IMR-90 (cell line): ENCODE measurements at regions not wholly inside any gene's neighbourhood (a gene's known extent, or its start where the extent isn't known, plus 50 kb on each side); places are given as distances from the start of the nearest gene placed in this dataset.

Experiments
- ATAC-seq: fragments of 200-7000 bp; cut with Tn5 transposase; 2 replicates; pipeline ENCODE4 v1.9.1; 2020; ENCODE audit warnings: low read depth, mild to moderate bottlenecking, moderate library complexity
- BruUV-seq: library from RNA; stranded (reverse); fragments of 400-500 nt; replicated peaks from 2 replicates; lab custom pipeline; 2021; lab: Mats Ljungman, UMichigan
- CTCF ChIA-PET: fragments of 300-600 bp; formaldehyde crosslinking; extraction: SDS; loops from one replicate; lab custom pipeline; 2021; ENCODE audit warnings: antibody characterized with exemption; lab: Yijun Ruan, JAX
- POLR2A ChIA-PET: fragments of 300-600 bp; sonication (Branson Sonifier 250); formaldehyde crosslinking; loops from one replicate; lab custom pipeline; 2022; ENCODE audit warnings: antibody characterized with exemption; ENCODE audit not compliant: unreplicated experiment; lab: Charles Lee
- DNase-seq: peaks from one replicate; pipeline ENCODE4 v3.0.0; 2013
- H2AFZ ChIP-seq: replicated peaks from 2 replicates; pipeline ENCODE3; 2013; ENCODE audit warnings: low read length, mild to moderate bottlenecking; ENCODE audit not compliant: poor library complexity
- H2AK5ac ChIP-seq: 2 replicates; pipeline ENCODE4 v1.6.1; 2013; ENCODE audit warnings: low read depth, low read length, inconsistent platforms
- H2AK9ac ChIP-seq: replicated peaks from 2 replicates; pipeline ENCODE3; 2013; ENCODE audit warnings: mild to moderate bottlenecking, low read depth, low read length, moderate library complexity; ENCODE audit not compliant: poor library complexity
- H2BK120ac ChIP-seq: 2 replicates; pipeline ENCODE4 v1.6.1; 2013; ENCODE audit warnings: low read depth, low read length, inconsistent platforms
- H2BK15ac ChIP-seq: 3 replicates; pipeline ENCODE4 v1.6.1; 2013; ENCODE audit warnings: low read depth, low read length, inconsistent platforms
- H2BK20ac ChIP-seq: 2 replicates; pipeline ENCODE4 v1.6.1; 2013; ENCODE audit warnings: low read depth, mild to moderate bottlenecking, inconsistent platforms, low read length, moderate library complexity
- H2BK5ac ChIP-seq: 2 replicates; pipeline ENCODE4 v1.6.1; 2013; ENCODE audit warnings: mild to moderate bottlenecking, low read depth, low read length, inconsistent platforms; ENCODE audit not compliant: poor library complexity, severe bottlenecking
- H3K14ac ChIP-seq: replicated peaks from 2 replicates; pipeline ENCODE4 v1.6.1; 2013; ENCODE audit warnings: low read depth, low read length, inconsistent platforms
- H3K18ac ChIP-seq: 2 replicates; pipeline ENCODE4 v1.6.1; 2013; ENCODE audit warnings: low read depth, low read length, control low read depth
- H3K23ac ChIP-seq: 2 replicates; pipeline ENCODE4 v1.6.1; 2013; ENCODE audit warnings: low read depth, low read length, inconsistent platforms
- H3K27ac ChIP-seq: 2 replicates; pipeline ENCODE4 v1.5.1; 2013; ENCODE audit warnings: mild to moderate bottlenecking, control low read depth, low read length; ENCODE audit not compliant: insufficient read depth
- H3K27me3 ChIP-seq: 2 replicates; pipeline ENCODE4 v1.6.1; 2013; ENCODE audit warnings: low read length; ENCODE audit not compliant: control insufficient read depth, insufficient read depth
- H3K36me3 ChIP-seq: 2 replicates; pipeline ENCODE4 v1.6.1; 2013; ENCODE audit warnings: low read length, mixed read lengths; ENCODE audit not compliant: control insufficient read depth, insufficient read depth
- H3K4ac ChIP-seq: 2 replicates; pipeline ENCODE4 v1.6.1; 2013; ENCODE audit warnings: low read depth, low read length, inconsistent platforms
- H3K4me1 ChIP-seq: 2 replicates; pipeline ENCODE4 v1.6.1; 2013; ENCODE audit warnings: low read length, mixed read lengths; ENCODE audit not compliant: control insufficient read depth, insufficient read depth
- H3K4me2 ChIP-seq: 2 replicates; pipeline ENCODE4 v1.6.1; 2013; ENCODE audit warnings: low read depth, mild to moderate bottlenecking, control low read depth, low read length, moderate library complexity
- H3K4me3 ChIP-seq: 2 replicates; pipeline ENCODE4 v1.5.1; 2013; ENCODE audit warnings: low read depth, mild to moderate bottlenecking, control low read depth, low read length, moderate library complexity; ENCODE audit not compliant: insufficient read depth
- H3K56ac ChIP-seq: 2 replicates; pipeline ENCODE4 v1.6.1; 2013; ENCODE audit warnings: low read length, inconsistent platforms; ENCODE audit not compliant: insufficient read depth; ENCODE audit errors: extremely low read depth
- H3K79me1 ChIP-seq, 2 experiments: 2 replicates each; pipeline ENCODE4 v1.6.1; 2013; ENCODE audit warnings: low read length in 2 of 2, inconsistent platforms in 1 of 2, low read depth in 1 of 2
- H3K9ac ChIP-seq: 2 replicates; pipeline ENCODE4 v1.6.1; 2013; ENCODE audit warnings: low read depth, low read length, control low read depth
- H3K9me1 ChIP-seq: 2 replicates; pipeline ENCODE4 v1.6.1; 2013; ENCODE audit warnings: low read length, inconsistent platforms; ENCODE audit not compliant: insufficient read depth
- H3K9me3 ChIP-seq: 2 replicates; pipeline ENCODE4 v1.6.1; 2013; ENCODE audit warnings: low read length; ENCODE audit not compliant: control insufficient read depth, insufficient read depth
- H4K20me1 ChIP-seq: 2 replicates; pipeline ENCODE4 v1.6.1; 2013; ENCODE audit warnings: low read length, inconsistent platforms; ENCODE audit not compliant: insufficient read depth
- H4K5ac ChIP-seq: 2 replicates; pipeline ENCODE4 v1.6.1; 2013; ENCODE audit warnings: mild to moderate bottlenecking, low read depth, low read length, control low read depth
- H4K8ac ChIP-seq, 2 experiments: 2 replicates each; pipeline ENCODE4 v1.6.1; 2013; ENCODE audit warnings: low read depth in 2 of 2, low read length in 2 of 2, control low read depth in 1 of 2, inconsistent platforms in 1 of 2
- H4K91ac ChIP-seq: 2 replicates; pipeline ENCODE4 v1.6.1; 2013; ENCODE audit warnings: low read depth, low read length, inconsistent platforms; ENCODE audit not compliant: insufficient read depth
- FOS ChIP-seq: fragments of 150-350 bp; IDR thresholded peaks from 2 replicates; pipeline ENCODE4 v1.6.1; 2016; ENCODE audit warnings: low read depth, low read length
- MXI1 ChIP-seq: IDR thresholded peaks from 2 replicates; pipeline ENCODE4 v1.6.1; 2012; ENCODE audit warnings: low read depth, mild to moderate bottlenecking, low read length, moderate library complexity, borderline replicate concordance
- WGBS, 2 experiments: methylation state at CpG; one replicate each; pipeline versions ENCODE4 v1.1.5 to v1.1.7; 2013; ENCODE audit warnings: missing lambda C conversion rate in 2 of 2; ENCODE audit not compliant: insufficient read length in 1 of 2; ENCODE audit errors: extremely low coverage in 2 of 2; 5-methylcytosine and 5-hydroxymethylcytosine counted together
- dilution Hi-C: fragments of 300-500 bp; cut with HindIII; formaldehyde crosslinking; loops from one replicate; pipeline ENCODE4 v1.14.3; 2018; ENCODE audit warnings: low sequenced_read_pairs; ENCODE audit not compliant: unreplicated experiment
- in situ Hi-C: fragments of 300-500 bp; cut with MboI; formaldehyde crosslinking; loops from 3 replicates; pipeline ENCODE4 v1.14.3; 2019; ENCODE audit warnings: low sequenced_read_pairs, inconsistent platforms, mixed read lengths
- intact Hi-C: fragments of 100-400 bp; cut with micrococcal nuclease; formaldehyde crosslinking; loops from 2 replicates; pipeline ENCODE4 v1.10.0; 2022
- TF ChIP-seq, protein P1 (sequence below): fragments of 150-350 bp; IDR thresholded peaks from 2 replicates; pipeline ENCODE4 v1.6.1; 2016; ENCODE audit warnings: low read depth, mild to moderate bottlenecking, low read length, moderate library complexity, borderline replicate concordance

GRCh38 chr14:106728611-106729010 lies 1202.2 kb downstream of the TMEM121 start:
- TF ChIP-seq FOS, result no peak
- TF ChIP-seq, protein P1, sequence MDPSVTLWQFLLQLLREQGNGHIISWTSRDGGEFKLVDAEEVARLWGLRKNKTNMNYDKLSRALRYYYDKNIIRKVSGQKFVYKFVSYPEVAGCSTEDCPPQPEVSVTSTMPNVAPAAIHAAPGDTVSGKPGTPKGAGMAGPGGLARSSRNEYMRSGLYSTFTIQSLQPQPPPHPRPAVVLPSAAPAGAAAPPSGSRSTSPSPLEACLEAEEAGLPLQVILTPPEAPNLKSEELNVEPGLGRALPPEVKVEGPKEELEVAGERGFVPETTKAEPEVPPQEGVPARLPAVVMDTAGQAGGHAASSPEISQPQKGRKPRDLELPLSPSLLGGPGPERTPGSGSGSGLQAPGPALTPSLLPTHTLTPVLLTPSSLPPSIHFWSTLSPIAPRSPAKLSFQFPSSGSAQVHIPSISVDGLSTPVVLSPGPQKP, result no peak
- no peak for TF ChIP-seq MXI1
- Histone ChIP-seq H3K36me3 (no peaks in the 10 kb centered on the region), H2BK20ac (no peak overlapping the region), H4K5ac (no peak overlapping the region), H3K23ac (no peak overlapping the region), H2AK9ac (no peak overlapping the region), H3K9ac (no peak overlapping the region), H2BK5ac (no peak overlapping the region), H4K20me1 (no peaks in the 10 kb centered on the region), H3K4me2 (no peak overlapping the region), H2BK120ac (no peak overlapping the region), H3K9me3 (peaks cover 4% of the 10 kb centered on the region), H2AFZ (no peak overlapping the region), H3K56ac (no peak overlapping the region), H3K14ac (no peak overlapping the region), H2AK5ac (no peak overlapping the region), H4K8ac (no peak overlapping the region), H3K9me1 (no peaks in the 10 kb centered on the region), H3K4ac (no peak overlapping the region), H2BK15ac (no peak overlapping the region), H3K79me1 (no peaks in the 10 kb centered on the region), H3K27me3 (no peaks in the 10 kb centered on the region), H3K4me3 (no peak overlapping the region), H3K27ac (no peak overlapping the region), H4K91ac (no peak overlapping the region), H3K18ac (no peak overlapping the region), H3K4me1 (no peaks in the 10 kb centered on the region)
- DNase-seq (no peak), ATAC-seq (no peak)
- no TSS peak for BruUV-seq
- intact Hi-C loops, result no loop called here
- no CpG with 5 or more reads among the region's 1 CpG for WGBS, 2 experiments
- POLR2A ChIA-PET, result no interaction called here
- dilution Hi-C loops, result no loop called here
- in situ Hi-C loops, result no loop called here
- CTCF ChIA-PET, result no interaction called here
